T-helper 2 cell (primary cell): ENCODE measurements at regions not wholly inside any gene's neighbourhood (a gene's known extent, or its start where the extent isn't known, plus 50 kb on each side); places are given as distances from the start of the nearest gene placed in this dataset.

ENCODE experiments used
- DNase-seq, 5 experiments: peaks; one replicate each; pipeline versions ENCODE4 v3.0.0 to v3.0.0-alpha.2; 2012 to 2022

DNA sequence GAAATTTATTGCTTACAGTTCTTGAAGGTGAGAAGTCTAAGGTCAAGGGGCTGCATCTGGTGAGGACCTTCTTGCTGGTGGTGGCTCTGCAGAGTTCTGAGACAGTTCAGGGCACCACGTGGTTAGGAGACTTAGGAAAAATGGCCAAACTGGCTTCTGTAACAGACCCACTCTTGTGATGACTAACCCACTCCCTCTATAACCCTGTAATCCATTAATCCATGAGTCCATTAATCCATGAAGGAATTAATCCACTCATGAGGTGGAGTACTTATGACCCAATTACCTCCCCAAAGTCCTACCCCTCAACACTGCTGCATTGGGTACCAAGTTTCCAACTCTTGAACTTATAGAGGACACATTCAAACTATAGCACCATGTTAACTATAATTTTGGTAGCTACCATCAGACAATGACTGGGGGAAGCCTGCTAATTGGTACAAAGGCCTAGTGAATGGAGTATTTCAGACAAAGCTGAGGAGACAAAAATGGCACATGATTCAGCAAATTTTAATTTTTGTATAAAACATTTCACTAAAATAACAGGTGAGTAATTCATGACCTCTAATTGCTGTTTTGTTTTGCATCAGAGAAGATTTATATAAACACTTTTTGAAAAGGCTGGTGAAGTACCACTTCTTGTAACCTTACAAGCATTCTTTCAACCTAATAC is 374.1 kb upstream of the TBL1XR1 start:
- no peak for DNase-seq

- DNase-seq, result no peak
Observed at GRCh38 chr3:177571944-177572315, 374.6 kb upstream of the TBL1XR1 start.

- no peak for DNase-seq
Observed at GRCh38 chr3:177574222-177574856, 377.1 kb upstream of the TBL1XR1 start.

DNA sequence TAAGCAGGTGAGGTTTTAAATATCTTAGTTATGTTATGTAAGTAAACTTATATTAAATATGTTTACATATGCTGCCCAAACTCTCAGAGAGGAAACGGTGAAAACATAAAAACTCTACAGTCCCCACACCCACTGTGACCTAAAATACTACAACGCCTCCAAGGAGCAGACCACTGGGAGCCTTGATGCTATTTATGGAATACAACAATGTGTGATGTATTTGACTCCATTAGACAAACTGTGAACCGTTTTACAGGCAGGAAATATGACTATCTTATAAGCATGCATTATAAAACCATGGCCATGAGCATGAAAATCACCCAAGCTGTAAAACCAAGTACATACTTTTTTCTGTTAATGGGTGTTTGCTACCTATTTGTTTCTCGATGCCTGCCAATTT is 379.5 kb upstream of the TBL1XR1 start:
- no peak for DNase-seq

- no peak for DNase-seq
Observed at GRCh38 chr3:177578488-177578887, 381.2 kb upstream of the TBL1XR1 start.

DNA sequence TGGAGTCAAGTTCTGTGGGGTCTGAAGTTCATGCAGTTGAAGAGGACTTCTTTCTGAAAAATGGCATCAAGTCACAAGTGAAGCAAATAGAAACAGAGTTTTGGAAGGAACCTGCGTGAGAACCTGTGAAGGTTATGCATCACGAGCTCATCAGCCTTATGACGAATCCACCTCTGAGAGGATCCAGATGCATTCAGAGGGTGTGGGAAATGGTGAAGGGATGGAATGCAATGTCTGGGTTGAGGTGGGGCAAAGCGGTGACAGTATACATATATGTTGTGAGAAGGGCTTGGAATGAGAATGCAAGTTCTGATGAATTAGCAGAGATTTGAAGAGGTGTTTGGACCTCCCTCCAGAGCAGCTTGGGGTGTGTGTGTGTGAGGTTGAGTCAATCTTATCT is 382.1 kb upstream of the TBL1XR1 start:
- DNase-seq, result no peak

DNA sequence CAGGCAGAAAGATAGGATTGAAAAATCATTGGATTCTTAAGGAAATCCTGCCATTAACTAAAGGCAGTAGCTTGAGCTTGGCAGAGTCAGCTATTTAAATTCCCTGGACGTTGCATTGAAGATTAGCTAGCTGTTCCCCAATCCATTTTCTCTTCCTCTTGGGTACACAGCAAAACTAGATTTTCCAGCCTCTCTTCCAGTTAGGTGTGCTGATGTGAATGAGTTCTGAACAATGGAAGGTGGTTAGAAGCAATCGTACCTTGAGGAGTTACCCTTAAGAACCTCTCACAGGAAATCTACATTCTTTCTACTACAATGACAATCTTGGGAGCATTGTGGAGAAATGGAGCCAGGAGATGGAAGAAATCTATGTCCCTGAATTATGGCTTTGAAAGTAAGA is 383.2 kb upstream of the TBL1XR1 start:
- no peak for DNase-seq

DNA sequence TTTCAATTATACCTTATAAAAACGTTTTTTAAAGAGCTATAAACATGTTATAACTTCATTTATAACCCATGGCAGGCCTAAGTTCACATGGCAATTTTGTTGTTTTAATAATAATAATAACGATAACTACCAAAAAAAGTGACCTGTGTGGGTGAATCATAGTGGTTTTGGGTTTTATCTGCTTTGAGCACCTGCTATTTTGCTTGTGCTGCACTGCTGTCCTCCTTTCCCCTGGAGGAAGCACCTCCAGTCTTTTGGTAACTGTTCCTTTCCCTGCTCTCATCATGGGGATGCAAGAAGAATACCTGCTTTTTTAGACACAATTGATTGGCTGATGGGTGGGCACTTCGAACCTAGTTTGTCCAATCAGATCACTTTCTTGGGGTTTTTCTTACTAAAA is 388.0 kb upstream of the TBL1XR1 start:
- DNase-seq, result no peak

DNA sequence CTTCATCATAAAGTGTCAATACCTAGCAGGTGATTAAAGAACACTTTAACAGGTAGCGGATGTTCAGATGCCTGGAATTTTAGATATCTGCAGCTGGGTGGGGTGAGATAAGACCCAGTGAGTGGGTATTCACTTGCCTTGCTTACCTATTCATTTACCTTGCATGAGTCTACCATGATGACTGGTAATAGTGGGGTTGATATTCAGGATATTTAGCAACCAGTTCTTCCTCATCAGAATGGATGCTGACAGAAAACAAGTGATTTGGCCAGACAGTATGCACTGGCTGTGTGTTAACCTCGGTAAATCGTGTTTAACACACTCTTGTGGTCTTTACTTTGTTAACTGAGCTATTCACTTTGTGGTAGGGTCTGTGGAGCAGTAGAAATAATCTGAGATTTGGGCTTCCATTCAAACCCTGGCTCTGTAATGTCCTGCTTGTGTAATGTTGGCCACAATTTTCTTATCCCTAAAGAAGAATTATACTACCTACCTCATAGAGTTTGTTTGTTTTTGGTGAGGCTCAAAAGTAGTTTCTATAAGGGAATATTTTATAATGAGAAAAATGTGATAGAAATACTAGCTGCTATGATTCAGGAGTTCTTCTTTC is 391.9 kb upstream of the TBL1XR1 start:
- DNase-seq, result no peak

GRCh38 chr3:177589911-177590381 is 392.7 kb upstream of the TBL1XR1 start:
- peak in 1 of 5 experiments; percentile 57 for DNase-seq

GRCh38 chr3:177590826-177591225 is 393.5 kb upstream of the TBL1XR1 start:
- DNase-seq, result no peak

DNA sequence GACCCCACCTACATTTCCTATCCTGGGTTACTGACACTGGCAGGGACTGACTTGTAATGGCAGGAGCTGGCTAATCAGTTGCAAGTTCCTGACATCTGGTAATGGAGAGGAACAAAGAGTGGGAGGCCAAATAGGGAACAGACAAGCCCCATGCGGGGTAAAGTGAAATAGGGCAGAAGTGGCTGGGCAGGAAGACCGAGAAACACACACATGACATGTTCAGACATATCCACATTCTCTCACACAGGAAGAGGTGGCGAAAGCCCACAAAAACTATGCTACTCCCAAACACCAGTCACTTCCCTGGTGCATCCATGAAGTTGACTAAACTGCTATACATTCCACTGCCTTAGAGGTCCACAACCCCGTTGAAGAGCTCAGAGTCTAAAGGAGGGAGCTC is 394.1 kb upstream of the TBL1XR1 start:
- DNase-seq, result peak in 1 of 5 experiments; percentile 4

DNA sequence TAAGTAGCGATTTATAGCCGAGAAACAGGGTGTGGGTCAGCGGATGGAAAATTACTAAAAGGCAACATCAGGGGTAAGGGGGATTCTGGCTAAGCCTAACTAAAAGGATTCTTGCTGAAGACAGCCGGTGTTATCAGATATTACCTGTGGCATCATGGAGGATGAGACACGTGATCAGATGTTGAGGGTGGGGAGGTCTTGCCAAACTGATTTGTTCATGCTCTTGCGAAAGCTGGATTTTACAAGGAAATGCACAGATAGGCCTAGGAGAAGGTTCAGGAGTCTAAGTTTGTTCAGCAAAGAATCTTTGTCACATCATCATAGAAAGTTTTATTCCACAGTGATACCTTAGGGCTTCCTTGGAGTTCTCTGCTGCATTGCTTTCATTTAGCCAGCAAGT is 396.8 kb upstream of the TBL1XR1 start:
- no peak for DNase-seq

- peak in 1 of 5 experiments; percentile 35 for DNase-seq
Observed at GRCh38 chr3:177595530-177596188, 398.4 kb upstream of the TBL1XR1 start.

- no peak for DNase-seq
Observed at GRCh38 chr3:177596248-177596815, 399.1 kb upstream of the TBL1XR1 start.

GRCh38 chr3:177596816-177597271 is 399.6 kb upstream of the TBL1XR1 start:
- no peak for DNase-seq

DNA sequence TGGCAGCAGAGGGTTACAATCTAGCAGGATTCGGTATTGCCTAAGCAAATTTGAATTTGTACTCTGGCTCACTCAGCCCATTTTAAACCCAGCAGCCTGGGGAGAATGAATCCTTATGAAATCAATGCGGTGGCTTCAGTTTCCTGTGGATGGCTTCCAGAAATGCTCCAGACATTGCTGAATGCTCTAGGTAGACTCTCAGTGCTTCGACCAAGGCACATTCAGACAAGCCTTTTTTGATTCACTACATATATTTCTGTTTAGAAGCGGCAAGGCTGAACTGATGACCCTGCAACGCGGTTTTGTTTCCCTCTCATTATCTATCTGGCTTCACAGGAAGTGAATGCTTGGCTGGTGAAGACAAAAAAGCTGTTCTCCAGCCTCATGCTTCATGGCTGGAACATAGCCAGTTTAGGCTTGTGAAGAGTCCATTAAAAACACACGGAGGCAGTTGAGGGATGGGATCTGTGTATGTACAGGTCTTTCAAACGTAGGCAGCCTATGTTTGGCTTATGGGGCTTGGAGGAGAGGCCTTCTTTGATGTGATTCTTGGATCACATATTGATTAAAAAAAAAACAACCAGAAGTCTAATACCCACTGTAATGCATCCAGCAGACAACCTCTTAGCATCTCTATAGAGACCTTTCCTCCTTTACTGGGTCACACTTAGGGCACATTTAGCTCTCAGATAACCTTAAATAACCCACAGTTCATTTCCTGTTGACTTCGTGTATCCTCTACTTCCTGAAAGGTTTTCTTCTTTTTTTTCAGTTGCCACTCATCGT is 400.2 kb upstream of the TBL1XR1 start:
- peak in 2 of 5 experiments; percentile 51 to 84 for DNase-seq

DNA sequence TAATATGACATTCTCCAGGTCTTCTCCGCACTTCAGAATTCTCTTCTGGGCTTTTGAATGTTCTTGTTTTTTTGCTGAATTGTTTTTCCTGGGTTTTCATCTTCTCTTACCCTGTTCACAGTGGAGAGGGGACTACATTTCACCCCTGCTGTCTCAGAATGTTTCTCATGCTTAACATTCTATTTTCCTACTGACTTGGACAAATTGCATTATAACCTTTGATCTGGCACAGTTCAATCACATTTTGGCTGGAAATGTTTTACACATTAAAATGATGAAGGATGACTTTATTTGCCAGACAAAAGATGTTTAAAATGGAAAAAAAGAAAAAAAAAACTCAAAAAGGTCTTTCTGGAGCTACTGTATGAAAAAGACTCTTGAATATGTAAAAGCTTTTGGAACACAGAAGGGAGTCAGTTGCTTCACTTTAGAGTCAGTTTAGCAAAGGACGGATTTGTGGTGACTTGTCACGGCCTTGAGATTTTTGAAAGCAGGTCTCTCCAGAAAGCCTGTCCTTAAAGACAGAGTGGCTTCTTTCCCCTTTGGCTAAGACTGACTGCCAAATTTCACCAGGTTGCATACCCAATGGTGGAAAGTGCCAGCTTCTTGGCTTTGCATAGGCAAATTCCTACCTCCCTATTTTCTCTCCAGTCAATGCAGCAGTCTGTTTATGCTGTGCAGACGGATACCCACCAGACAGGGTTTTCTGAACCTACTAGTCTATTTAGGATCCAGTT is 401.0 kb upstream of the TBL1XR1 start:
- no peak for DNase-seq

- no peak for DNase-seq
Observed at GRCh38 chr3:177599326-177599725, 402.0 kb upstream of the TBL1XR1 start.

GRCh38 chr3:177599837-177600236 is 402.6 kb upstream of the TBL1XR1 start:
- no peak for DNase-seq

DNA sequence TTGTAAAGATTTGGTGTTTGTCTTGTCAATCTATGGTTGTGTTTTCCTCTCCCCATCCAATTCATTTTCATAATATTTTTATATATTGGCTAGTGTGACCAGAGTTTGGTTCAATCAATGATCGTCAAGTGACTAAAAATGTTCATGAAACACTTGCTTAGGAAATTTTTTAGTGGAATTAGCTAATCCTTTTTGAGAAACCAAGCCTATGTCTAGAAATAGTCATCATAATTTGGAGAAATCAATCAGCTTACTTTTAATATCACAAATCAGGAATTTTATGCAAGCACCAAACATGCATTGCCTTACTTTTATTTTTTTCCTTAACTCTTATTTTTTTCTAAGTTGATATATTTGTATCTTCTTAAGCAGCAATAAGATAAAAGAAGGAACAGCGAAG is 403.1 kb upstream of the TBL1XR1 start:
- no peak for DNase-seq

DNA sequence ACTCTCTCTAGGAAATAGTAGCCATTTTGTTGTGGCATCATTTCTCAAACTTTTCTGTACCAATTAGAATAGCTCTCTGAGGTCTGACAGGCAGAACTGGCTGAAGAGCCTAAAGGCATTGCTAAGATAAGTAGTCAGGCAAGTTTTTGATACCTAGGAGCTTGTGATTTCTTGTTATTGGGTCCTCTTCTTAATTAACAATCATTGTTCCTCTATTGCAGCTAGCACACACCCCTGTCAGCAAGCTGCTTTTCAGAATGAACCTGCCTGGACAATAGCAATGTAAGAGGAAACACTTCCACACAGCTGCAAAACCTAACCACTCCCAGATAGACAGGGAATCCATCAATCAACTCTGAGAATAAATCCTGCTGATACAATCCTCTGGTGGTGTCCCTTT is 403.9 kb upstream of the TBL1XR1 start:
- DNase-seq, result no peak
